ENCODE measurements at regions not wholly inside any gene's neighbourhood (a gene's known extent, or its start where the extent isn't known, plus 50 kb on each side); places are given as distances from the start of the nearest gene placed in this dataset.

DNA sequence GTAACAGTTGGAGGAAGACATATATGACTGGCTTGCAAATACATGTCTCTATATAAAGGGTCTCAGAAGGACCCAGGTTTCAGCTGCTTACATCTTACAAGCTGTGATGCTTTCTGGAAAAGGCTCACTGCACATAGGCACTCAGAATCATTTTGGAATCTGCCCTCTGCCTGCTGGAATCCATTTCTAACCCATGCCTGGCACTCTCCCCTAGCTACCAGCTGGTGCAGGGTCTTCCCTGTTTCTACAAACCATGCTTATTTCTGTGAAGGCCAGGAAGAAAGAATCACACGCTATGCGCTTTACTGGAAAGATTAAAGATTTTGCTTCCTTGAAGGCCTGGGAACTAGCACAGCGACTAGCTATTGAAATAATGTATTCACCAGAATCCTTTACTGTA lies 151.3 kb downstream of the DICER1 start (continued):
- TF ChIP-seq, protein P1, sequence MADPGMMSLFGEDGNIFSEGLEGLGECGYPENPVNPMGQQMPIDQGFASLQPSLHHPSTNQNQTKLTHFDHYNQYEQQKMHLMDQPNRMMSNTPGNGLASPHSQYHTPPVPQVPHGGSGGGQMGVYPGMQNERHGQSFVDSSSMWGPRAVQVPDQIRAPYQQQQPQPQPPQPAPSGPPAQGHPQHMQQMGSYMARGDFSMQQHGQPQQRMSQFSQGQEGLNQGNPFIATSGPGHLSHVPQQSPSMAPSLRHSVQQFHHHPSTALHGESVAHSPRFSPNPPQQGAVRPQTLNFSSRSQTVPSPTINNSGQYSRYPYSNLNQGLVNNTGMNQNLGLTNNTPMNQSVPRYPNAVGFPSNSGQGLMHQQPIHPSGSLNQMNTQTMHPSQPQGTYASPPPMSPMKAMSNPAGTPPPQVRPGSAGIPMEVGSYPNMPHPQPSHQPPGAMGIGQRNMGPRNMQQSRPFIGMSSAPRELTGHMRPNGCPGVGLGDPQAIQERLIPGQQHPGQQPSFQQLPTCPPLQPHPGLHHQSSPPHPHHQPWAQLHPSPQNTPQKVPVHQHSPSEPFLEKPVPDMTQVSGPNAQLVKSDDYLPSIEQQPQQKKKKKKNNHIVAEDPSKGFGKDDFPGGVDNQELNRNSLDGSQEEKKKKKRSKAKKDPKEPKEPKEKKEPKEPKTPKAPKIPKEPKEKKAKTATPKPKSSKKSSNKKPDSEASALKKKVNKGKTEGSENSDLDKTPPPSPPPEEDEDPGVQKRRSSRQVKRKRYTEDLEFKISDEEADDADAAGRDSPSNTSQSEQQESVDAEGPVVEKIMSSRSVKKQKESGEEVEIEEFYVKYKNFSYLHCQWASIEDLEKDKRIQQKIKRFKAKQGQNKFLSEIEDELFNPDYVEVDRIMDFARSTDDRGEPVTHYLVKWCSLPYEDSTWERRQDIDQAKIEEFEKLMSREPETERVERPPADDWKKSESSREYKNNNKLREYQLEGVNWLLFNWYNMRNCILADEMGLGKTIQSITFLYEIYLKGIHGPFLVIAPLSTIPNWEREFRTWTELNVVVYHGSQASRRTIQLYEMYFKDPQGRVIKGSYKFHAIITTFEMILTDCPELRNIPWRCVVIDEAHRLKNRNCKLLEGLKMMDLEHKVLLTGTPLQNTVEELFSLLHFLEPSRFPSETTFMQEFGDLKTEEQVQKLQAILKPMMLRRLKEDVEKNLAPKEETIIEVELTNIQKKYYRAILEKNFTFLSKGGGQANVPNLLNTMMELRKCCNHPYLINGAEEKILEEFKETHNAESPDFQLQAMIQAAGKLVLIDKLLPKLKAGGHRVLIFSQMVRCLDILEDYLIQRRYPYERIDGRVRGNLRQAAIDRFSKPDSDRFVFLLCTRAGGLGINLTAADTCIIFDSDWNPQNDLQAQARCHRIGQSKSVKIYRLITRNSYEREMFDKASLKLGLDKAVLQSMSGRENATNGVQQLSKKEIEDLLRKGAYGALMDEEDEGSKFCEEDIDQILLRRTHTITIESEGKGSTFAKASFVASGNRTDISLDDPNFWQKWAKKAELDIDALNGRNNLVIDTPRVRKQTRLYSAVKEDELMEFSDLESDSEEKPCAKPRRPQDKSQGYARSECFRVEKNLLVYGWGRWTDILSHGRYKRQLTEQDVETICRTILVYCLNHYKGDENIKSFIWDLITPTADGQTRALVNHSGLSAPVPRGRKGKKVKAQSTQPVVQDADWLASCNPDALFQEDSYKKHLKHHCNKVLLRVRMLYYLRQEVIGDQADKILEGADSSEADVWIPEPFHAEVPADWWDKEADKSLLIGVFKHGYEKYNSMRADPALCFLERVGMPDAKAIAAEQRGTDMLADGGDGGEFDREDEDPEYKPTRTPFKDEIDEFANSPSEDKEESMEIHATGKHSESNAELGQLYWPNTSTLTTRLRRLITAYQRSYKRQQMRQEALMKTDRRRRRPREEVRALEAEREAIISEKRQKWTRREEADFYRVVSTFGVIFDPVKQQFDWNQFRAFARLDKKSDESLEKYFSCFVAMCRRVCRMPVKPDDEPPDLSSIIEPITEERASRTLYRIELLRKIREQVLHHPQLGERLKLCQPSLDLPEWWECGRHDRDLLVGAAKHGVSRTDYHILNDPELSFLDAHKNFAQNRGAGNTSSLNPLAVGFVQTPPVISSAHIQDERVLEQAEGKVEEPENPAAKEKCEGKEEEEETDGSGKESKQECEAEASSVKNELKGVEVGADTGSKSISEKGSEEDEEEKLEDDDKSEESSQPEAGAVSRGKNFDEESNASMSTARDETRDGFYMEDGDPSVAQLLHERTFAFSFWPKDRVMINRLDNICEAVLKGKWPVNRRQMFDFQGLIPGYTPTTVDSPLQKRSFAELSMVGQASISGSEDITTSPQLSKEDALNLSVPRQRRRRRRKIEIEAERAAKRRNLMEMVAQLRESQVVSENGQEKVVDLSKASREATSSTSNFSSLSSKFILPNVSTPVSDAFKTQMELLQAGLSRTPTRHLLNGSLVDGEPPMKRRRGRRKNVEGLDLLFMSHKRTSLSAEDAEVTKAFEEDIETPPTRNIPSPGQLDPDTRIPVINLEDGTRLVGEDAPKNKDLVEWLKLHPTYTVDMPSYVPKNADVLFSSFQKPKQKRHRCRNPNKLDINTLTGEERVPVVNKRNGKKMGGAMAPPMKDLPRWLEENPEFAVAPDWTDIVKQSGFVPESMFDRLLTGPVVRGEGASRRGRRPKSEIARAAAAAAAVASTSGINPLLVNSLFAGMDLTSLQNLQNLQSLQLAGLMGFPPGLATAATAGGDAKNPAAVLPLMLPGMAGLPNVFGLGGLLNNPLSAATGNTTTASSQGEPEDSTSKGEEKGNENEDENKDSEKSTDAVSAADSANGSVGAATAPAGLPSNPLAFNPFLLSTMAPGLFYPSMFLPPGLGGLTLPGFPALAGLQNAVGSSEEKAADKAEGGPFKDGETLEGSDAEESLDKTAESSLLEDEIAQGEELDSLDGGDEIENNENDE (IDR thresholded peaks at IDR 0.05; ENCODE audit: insufficient replicate concordance, low read length): no peak
- no peak for TF ChIP-seq ZNF274 (IDR thresholded peaks at IDR 0.05; ENCODE audit: borderline replicate concordance, extremely low read depth, low read length)
- no peak for TF ChIP-seq RNF2 (IDR thresholded peaks at IDR 0.05; ENCODE audit: borderline replicate concordance, low read depth, low read length, missing control alignments, poor library complexity, severe bottlenecking)

All from H1 (cell line).